Activated naive CD8-positive, alpha-beta T cell treated with anti-CD3 and anti-CD28 coated beads for 36 hours (primary cell): ENCODE measurements at regions not wholly inside any gene's neighbourhood (a gene's known extent, or its start where the extent isn't known, plus 50 kb on each side); places are given as distances from the start of the nearest gene placed in this dataset.

ENCODE experiments used
- DNase-seq: peaks from one replicate; pipeline ENCODE4 v3.0.0; 2021
- H3K27ac Mint-ChIP-seq: one replicate; pipeline ENCODE4 v1.8.0; 2022; ENCODE audit warnings: mild to moderate bottlenecking, moderate library complexity, mixed read lengths
- H3K27me3 Mint-ChIP-seq: one replicate; pipeline ENCODE4 v1.8.0; 2022; ENCODE audit warnings: mild to moderate bottlenecking, mixed read lengths
- H3K36me3 Mint-ChIP-seq: one replicate; pipeline ENCODE4 v1.8.0; 2021; ENCODE audit warnings: mild to moderate bottlenecking, mixed read lengths
- H3K4me1 Mint-ChIP-seq: one replicate; pipeline ENCODE4 v1.8.0; 2021; ENCODE audit warnings: mixed read lengths
- H3K4me3 Mint-ChIP-seq: one replicate; pipeline ENCODE4 v1.8.0; 2022; ENCODE audit warnings: mild to moderate bottlenecking, moderate library complexity, mixed read lengths
- H3K9me3 Mint-ChIP-seq: one replicate; pipeline ENCODE4 v1.8.0; 2022; ENCODE audit warnings: mixed read lengths

DNA sequence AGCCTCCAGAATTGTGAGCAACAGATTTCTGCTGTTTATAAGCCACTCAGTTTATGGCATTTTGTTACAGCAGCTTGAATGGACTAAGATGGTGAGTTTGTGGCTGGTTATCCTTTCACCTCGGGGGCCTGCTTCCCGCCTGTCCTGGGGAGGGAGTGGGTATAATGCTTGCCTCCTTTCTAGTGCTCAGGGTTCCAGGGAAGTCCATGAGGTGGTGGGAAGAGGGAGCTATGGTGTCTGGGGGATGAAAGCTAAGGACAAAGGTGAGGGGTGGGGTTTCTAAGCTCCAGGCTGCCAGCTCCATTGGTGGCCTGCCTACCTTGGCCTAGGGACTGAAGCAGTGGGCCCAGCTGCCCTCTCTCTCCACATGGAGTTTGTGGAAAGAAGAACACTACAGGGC, 50.2 kb upstream of the SDK2 start:
- Mint-ChIP-seq H3K4me3 (no peak overlapping the region), H3K9me3 (peaks cover 3% of the 10 kb centered on the region), H3K27me3 (no peaks in the 10 kb centered on the region), H3K36me3 (no peaks in the 10 kb centered on the region), H3K4me1 (no peaks in the 10 kb centered on the region), H3K27ac (no peak overlapping the region)
- no peak for DNase-seq

GRCh38 chr17:73695035-73695738, 50.9 kb upstream of the SDK2 start:
- Mint-ChIP-seq H3K27ac (no peak overlapping the region), H3K27me3 (no peaks in the 10 kb centered on the region), H3K36me3 (no peaks in the 10 kb centered on the region), H3K9me3 (peaks cover 3% of the 10 kb centered on the region), H3K4me1 (no peaks in the 10 kb centered on the region), H3K4me3 (no peak overlapping the region)
- DNase-seq = no peak

DNA sequence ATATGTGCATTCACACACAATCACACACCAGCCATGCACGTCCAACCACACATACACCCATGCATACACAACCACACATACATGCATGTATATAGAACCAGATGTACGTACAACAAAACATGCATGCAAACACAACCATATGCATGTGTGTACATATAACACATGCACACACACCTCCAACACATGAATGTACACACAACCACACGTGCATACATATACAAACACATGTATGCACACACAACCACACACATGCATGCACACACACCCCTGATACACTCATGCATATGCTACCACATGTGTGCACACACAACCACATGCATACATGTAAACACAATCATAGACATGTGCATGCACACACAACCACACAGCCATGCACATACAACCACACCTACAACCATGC, 52.0 kb upstream of the SDK2 start:
- no peak overlapping the region for H3K4me3 Mint-ChIP-seq
- H3K27me3 Mint-ChIP-seq = no peaks in the 10 kb centered on the region
- no peak overlapping the region for H3K27ac Mint-ChIP-seq
- H3K36me3 Mint-ChIP-seq = no peaks in the 10 kb centered on the region
- no peaks in the 10 kb centered on the region for H3K4me1 Mint-ChIP-seq
- peaks cover 3% of the 10 kb centered on the region for H3K9me3 Mint-ChIP-seq
- no peak for DNase-seq

DNA sequence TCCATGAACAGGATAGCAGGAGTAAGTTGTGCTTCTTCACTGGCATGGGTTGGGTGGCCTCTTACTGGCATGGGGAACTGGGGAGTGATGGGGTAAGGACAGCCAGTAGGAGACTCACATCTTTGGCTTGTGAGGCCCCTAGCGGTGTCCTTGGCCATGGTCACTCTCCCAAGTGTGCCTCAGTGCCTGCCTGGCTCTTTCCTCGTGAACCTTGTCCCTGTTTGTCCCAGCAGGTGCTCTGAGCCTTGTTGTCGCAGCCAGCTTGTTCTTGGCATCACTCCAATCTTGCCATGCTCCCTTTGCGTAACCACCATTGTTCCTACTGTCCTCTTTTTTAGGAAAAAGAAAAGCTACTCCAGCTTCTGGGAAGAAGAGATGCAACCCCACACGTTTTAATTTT, 53.6 kb upstream of the SDK2 start:
- no peaks in the 10 kb centered on the region for H3K4me1 Mint-ChIP-seq
- no peak overlapping the region for H3K4me3 Mint-ChIP-seq
- H3K9me3 Mint-ChIP-seq = peaks cover 3% of the 10 kb centered on the region
- no peak for DNase-seq
- no peaks in the 10 kb centered on the region for H3K27me3 Mint-ChIP-seq
- H3K27ac Mint-ChIP-seq = no peak overlapping the region
- H3K36me3 Mint-ChIP-seq = no peaks in the 10 kb centered on the region

GRCh38 chr17:73698966-73699365, 54.7 kb upstream of the SDK2 start:
- no peak overlapping the region for H3K27ac Mint-ChIP-seq

GRCh38 chr17:73701701-73702100, 57.5 kb upstream of the SDK2 start:
- Mint-ChIP-seq H3K4me3 (no peak overlapping the region), H3K9me3 (no peaks in the 10 kb centered on the region)

More at GRCh38 chr17:73698966-73699365, 54.7 kb upstream of the SDK2 start:
- DNase-seq = no peak
- Mint-ChIP-seq H3K36me3 (no peaks in the 10 kb centered on the region), H3K4me1 (no peaks in the 10 kb centered on the region), H3K27me3 (peaks cover 3% of the 10 kb centered on the region), H3K4me3 (no peak overlapping the region), H3K9me3 (peaks cover 3% of the 10 kb centered on the region)

DNA sequence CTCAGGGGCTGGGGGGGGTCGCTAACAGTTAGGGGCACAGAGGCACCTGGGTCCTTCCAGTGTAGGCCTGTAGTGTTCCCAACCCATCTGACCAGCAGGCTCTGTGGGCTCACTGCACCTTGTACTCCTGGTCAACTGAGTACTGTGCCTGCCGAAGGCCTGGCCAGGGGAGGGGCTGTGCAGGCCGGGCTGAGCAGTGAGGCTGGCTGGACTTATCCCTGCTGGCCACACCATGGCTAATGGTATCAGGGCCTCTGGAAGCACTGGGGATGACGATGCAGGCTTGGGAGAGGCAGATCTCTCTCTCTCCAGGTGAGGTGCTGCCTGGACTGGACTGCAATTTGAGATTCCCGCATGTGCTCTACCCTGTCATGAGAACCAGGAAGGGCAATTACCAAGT, 58.9 kb upstream of the SDK2 start:
- H3K9me3 Mint-ChIP-seq = no peaks in the 10 kb centered on the region
- H3K4me3 Mint-ChIP-seq = no peak overlapping the region
- H3K36me3 Mint-ChIP-seq = no peaks in the 10 kb centered on the region
- H3K4me1 Mint-ChIP-seq = peaks cover 6% of the 10 kb centered on the region
- peaks cover 4% of the 10 kb centered on the region for H3K27me3 Mint-ChIP-seq
- no peak for DNase-seq
- H3K27ac Mint-ChIP-seq = no peak overlapping the region

More at GRCh38 chr17:73701701-73702100, 57.5 kb upstream of the SDK2 start:
- H3K27me3 Mint-ChIP-seq = peaks cover 4% of the 10 kb centered on the region
- peaks cover 6% of the 10 kb centered on the region for H3K4me1 Mint-ChIP-seq
- H3K36me3 Mint-ChIP-seq = no peaks in the 10 kb centered on the region
- no peak overlapping the region for H3K27ac Mint-ChIP-seq
- DNase-seq = no peak

- no peak overlapping the region for H3K27ac Mint-ChIP-seq
- H3K4me1 Mint-ChIP-seq = peaks cover 6% of the 10 kb centered on the region
Observed at GRCh38 chr17:73703917-73704316, 59.7 kb upstream of the SDK2 start.

GRCh38 chr17:73705594-73705993, 61.3 kb upstream of the SDK2 start:
- peaks cover 12% of the 10 kb centered on the region for H3K4me1 Mint-ChIP-seq
- no peak overlapping the region for H3K4me3 Mint-ChIP-seq
- H3K36me3 Mint-ChIP-seq = no peaks in the 10 kb centered on the region
- no peak overlapping the region for H3K27ac Mint-ChIP-seq
- H3K27me3 Mint-ChIP-seq = peaks cover 4% of the 10 kb centered on the region
- DNase-seq = no peak
- no peaks in the 10 kb centered on the region for H3K9me3 Mint-ChIP-seq

More at GRCh38 chr17:73703917-73704316, 59.7 kb upstream of the SDK2 start:
- H3K9me3 Mint-ChIP-seq = no peaks in the 10 kb centered on the region
- no peaks in the 10 kb centered on the region for H3K36me3 Mint-ChIP-seq
- DNase-seq = no peak
- no peak overlapping the region for H3K4me3 Mint-ChIP-seq
- peaks cover 4% of the 10 kb centered on the region for H3K27me3 Mint-ChIP-seq

DNA sequence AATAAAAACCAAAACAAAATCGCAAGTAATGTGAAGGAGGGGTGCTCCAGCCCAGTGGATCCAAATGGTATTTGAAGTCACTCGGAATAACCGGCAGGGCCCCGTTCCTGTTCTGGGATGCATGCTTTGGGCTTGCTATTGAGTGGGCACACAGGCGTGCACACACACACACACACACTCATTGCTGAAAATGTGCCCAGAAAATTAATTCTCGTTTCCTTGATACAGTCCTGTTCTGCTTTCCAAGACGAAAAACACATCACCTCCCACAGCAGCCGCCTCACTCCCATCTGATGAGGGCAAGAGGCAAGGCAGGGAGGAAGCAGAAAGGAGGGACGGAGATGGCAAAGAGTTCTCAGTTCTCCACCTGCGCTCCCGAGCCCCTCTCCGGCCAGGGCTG, 62.2 kb upstream of the SDK2 start:
- no peaks in the 10 kb centered on the region for H3K9me3 Mint-ChIP-seq
- DNase-seq = no peak
- H3K4me3 Mint-ChIP-seq = no peak overlapping the region
- H3K27ac Mint-ChIP-seq = no peak overlapping the region
- H3K4me1 Mint-ChIP-seq = peaks cover 14% of the 10 kb centered on the region
- no peaks in the 10 kb centered on the region for H3K36me3 Mint-ChIP-seq
- H3K27me3 Mint-ChIP-seq = peaks cover 4% of the 10 kb centered on the region

DNA sequence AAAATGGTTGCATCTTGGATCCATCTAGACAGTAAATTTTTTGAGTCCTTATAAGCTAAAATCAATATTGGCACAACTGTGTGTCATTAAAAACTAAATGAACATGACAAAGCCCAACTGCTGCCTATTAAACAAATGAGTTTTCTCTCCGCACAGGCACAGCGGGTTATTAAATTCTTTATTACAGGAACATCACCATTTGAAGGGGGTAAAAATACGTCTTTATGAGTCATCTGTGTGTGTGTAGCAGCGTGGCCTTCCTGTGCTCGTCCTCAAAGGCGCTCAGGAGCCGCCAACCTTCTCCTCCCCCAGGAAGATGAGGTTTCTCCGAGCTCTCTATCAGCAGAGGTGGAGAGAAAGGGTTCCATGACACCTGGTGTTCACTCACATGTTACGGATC, 62.6 kb upstream of the SDK2 start:
- no peak for DNase-seq
- H3K27ac Mint-ChIP-seq = no peak overlapping the region
- H3K9me3 Mint-ChIP-seq = no peaks in the 10 kb centered on the region
- no peaks in the 10 kb centered on the region for H3K36me3 Mint-ChIP-seq
- H3K4me3 Mint-ChIP-seq = no peak overlapping the region
- peaks cover 14% of the 10 kb centered on the region for H3K4me1 Mint-ChIP-seq
- H3K27me3 Mint-ChIP-seq = peaks cover 4% of the 10 kb centered on the region

- peaks cover 14% of the 10 kb centered on the region for H3K4me1 Mint-ChIP-seq
- H3K27ac Mint-ChIP-seq = no peak overlapping the region
- H3K36me3 Mint-ChIP-seq = no peaks in the 10 kb centered on the region
- H3K4me3 Mint-ChIP-seq = no peak overlapping the region
- peaks cover 4% of the 10 kb centered on the region for H3K27me3 Mint-ChIP-seq
- DNase-seq = no peak
- H3K9me3 Mint-ChIP-seq = no peaks in the 10 kb centered on the region
Observed at GRCh38 chr17:73707358-73707757, 63.1 kb upstream of the SDK2 start.

GRCh38 chr17:73710095-73710592, 65.9 kb upstream of the SDK2 start:
- Mint-ChIP-seq H3K27ac (no peak overlapping the region), H3K9me3 (no peaks in the 10 kb centered on the region), H3K27me3 (no peaks in the 10 kb centered on the region)

DNA sequence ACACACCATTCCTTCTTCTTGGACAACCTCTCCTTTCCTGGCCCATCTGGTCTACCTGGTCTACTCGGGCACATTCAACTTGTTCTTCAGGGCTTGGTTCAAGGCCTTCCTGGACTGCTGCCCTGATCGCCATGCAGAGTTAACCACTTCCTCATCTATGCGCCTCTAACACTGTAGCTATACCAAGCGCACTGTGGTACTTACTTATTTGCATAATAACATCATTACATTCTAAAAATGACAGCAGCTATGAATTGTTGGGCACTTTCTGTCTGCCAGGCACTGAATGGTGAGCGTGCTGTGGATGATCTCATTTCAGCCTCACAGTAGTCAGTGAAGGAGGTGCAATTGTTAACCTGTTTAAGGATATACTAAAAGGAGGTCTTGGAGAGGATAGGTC, 66.9 kb upstream of the SDK2 start:
- no peak overlapping the region for H3K27ac Mint-ChIP-seq
- H3K36me3 Mint-ChIP-seq = no peaks in the 10 kb centered on the region
- peaks cover 9% of the 10 kb centered on the region for H3K4me1 Mint-ChIP-seq
- no peaks in the 10 kb centered on the region for H3K9me3 Mint-ChIP-seq
- no peak overlapping the region for H3K4me3 Mint-ChIP-seq
- no peak for DNase-seq
- no peaks in the 10 kb centered on the region for H3K27me3 Mint-ChIP-seq

More at GRCh38 chr17:73710095-73710592, 65.9 kb upstream of the SDK2 start:
- Mint-ChIP-seq H3K4me1 (peaks cover 9% of the 10 kb centered on the region), H3K36me3 (no peaks in the 10 kb centered on the region), H3K4me3 (no peak overlapping the region)
- DNase-seq = peak; percentile 65

- Mint-ChIP-seq H3K9me3 (no peaks in the 10 kb centered on the region), H3K36me3 (no peaks in the 10 kb centered on the region), H3K4me3 (no peak overlapping the region), H3K4me1 (peaks cover 9% of the 10 kb centered on the region), H3K27ac (no peak overlapping the region), H3K27me3 (no peaks in the 10 kb centered on the region)
- no peak for DNase-seq
Observed at GRCh38 chr17:73711916-73712315, 67.7 kb upstream of the SDK2 start.

GRCh38 chr17:73713136-73713535, 68.9 kb upstream of the SDK2 start:
- Mint-ChIP-seq H3K36me3 (no peaks in the 10 kb centered on the region), H3K4me3 (no peak overlapping the region), H3K4me1 (peaks cover 9% of the 10 kb centered on the region), H3K9me3 (no peaks in the 10 kb centered on the region), H3K27me3 (no peaks in the 10 kb centered on the region), H3K27ac (no peak overlapping the region)
- DNase-seq = no peak
